LoVo (cell line): ENCODE measurements at regions not wholly inside any gene's neighbourhood (a gene's known extent, or its start where the extent isn't known, plus 50 kb on each side); places are given as distances from the start of the nearest gene placed in this dataset.

Experiments
- DNase-seq: peaks from one replicate; pipeline ENCODE4 v3.0.0-alpha.2; 2016; ENCODE audit warnings: low spot score

DNA sequence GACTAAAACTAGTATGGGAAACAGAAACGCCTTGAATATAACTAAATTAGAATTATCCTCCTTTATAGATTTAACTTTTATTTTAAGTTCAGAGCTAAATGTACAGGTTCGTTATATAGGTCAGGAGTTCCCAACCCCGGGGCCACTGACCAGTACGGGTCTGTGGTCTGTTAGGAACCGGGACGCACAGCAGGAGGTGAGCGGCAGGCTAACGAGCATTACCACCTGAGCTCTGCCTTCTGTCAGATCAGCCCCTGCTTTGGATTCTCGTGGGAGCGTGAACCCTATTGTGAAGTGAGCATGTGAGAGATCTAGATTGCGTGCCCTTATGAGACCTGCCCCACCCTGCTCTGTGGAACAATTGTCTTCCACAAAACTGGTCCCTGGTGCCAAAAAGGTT is 51.0 kb downstream of the FAT4 start:
- DNase-seq, result no peak

GRCh38 chr4:125368146-125368545 is 53.4 kb downstream of the FAT4 start:
- DNase-seq, result no peak

- no peak for DNase-seq
Observed at GRCh38 chr4:125368671-125369081, 53.9 kb downstream of the FAT4 start.

DNA sequence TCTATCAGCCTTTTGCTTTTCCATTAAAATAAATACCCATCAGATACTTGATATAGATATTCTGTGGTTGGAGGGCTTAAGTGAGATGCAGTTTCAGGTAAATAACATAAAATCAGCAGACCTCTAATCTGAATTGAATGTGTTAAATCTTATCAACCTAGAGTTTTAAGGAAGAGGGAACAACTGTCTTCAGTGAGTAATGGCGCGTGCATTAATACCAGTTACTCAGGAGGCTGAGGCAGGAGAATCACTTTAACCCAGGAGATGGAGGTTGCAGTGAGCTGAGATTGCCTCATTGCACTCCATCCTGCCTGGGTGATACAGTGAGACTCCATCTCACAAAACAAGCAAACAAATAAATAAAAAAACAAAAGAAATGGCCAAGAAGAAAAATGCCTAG is 54.3 kb downstream of the FAT4 start:
- DNase-seq, result no peak

DNA sequence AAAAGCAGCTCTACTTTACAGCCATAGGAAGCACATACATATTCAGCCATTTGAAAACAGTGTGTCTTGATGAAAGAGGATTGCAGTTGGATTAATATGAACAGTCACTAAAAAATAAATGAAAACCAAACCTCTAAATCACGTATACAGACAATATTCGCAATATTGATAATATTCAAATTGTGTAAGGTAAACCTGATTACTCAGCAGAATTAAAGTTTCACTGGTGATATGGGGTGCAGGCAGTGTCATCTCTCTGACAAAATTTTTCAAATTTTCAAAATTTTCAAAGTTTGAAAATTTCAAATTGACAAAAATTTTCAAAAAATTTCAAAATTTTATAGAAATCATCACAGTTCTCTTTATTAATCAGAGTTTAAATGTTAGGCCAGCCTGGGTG is 55.7 kb downstream of the FAT4 start:
- no peak for DNase-seq

GRCh38 chr4:125382995-125383394 is 68.2 kb downstream of the FAT4 start:
- no peak for DNase-seq

- no peak for DNase-seq
Observed at GRCh38 chr4:125387770-125388169, 73.0 kb downstream of the FAT4 start.

DNA sequence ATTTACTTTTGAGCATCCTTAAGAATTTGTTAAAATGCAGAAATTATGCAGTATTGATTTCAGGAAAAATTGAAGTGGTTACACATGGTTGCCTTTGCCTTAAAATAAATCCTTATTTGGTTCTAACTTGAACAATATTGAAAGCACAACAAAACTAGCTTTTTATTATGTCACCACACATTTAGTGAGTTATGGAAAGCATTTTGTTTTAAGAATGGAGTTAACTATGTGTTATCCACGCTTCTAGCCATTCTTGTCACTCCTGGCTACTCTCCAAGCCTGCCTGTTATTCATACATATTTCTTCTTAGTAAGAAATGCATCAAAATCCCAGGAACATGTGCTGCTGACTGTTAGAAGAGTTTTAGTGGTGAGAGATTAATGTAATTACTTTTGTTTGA is 73.9 kb downstream of the FAT4 start:
- DNase-seq, result no peak

- no peak for DNase-seq
Observed at GRCh38 chr4:125389713-125390112, 75.0 kb downstream of the FAT4 start.

- DNase-seq, result no peak
Observed at GRCh38 chr4:125390126-125390525, 75.4 kb downstream of the FAT4 start.

DNA sequence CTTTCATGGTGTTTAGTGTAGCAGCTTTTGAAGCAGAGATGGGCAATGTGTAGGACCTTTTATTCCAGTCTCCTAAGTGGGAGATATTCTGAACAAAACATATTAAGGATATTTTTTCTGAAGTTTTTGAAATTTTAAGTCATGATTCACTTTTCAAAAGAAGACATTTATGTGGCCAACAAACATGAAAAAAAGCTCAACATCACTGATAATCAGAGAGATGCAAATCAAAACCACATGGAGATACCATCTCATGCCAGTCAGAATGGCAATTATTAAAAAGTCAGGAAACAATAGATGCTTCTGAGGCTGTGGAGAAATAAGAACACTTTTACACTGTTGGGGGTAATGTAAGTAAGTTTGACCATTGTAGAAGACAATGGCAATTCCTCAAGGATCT is 76.0 kb downstream of the FAT4 start:
- DNase-seq, result no peak

GRCh38 chr4:125392694-125393093 is 77.9 kb downstream of the FAT4 start:
- no peak for DNase-seq

GRCh38 chr4:125393825-125394224 is 79.1 kb downstream of the FAT4 start:
- no peak for DNase-seq

GRCh38 chr4:125397226-125397625 is 82.5 kb downstream of the FAT4 start:
- DNase-seq, result no peak

- no peak for DNase-seq
Observed at GRCh38 chr4:125398263-125399002, 83.7 kb downstream of the FAT4 start.

GRCh38 chr4:125400756-125401155 is 86.0 kb downstream of the FAT4 start:
- DNase-seq, result no peak

DNA sequence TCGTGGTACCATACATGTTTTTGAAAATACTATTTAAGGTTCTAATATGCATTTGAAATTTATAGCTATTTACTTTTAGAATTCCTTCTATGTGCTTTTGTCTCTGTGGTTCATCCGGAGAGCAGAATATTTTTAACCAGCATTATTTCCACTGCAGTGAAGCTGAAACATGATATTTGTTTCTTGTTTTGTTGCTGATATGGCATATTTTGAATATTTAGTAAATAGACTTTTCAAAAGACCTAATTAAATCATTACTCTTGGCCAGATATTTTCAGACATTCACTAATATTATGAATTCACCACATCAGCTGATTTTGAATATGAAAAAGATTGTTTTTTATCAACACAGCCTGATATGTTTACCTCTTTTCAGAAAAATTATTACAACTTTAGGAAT is 87.0 kb downstream of the FAT4 start:
- DNase-seq, result no peak

GRCh38 chr4:125420526-125420925 is 105.8 kb downstream of the FAT4 start:
- DNase-seq, result no peak

DNA sequence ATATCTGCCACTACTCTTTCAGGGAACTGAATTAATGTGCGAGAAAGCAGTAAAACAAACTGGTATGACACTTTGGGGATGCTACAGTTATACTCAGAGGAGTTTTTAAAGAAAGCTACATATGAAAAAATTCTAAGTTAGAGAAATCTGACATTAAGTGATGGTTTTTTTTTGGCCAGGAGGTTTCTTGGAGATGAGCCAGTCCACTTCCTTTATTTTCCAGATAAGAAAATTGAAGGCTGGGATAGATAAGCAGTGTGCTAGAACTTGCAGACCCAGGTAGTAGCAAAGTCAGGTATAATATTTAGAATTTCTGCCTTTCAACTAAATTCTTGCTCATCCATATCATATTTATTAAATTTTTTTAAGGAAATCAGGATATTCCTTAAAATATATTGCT is 106.8 kb downstream of the FAT4 start:
- no peak for DNase-seq

DNA sequence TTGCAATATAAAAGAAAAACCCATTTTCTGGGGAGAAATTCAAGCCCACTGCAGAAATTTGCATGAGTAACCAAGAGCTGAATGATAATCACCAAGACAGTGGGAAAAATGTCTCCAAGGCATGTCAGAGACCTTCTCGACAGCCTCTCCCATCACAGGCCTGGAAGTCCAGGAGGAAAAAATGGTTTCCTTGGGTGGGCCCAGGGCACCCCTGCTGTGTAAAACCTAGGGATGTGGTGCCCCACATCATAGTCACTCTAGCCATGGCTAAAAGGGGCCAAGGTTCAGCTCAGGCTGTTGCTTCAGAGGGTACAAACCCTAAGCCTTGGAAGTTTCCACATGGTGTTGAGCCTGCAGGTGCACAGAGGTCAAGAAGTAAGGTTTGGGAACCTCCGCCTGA is 108.4 kb downstream of the FAT4 start:
- DNase-seq, result no peak

DNA sequence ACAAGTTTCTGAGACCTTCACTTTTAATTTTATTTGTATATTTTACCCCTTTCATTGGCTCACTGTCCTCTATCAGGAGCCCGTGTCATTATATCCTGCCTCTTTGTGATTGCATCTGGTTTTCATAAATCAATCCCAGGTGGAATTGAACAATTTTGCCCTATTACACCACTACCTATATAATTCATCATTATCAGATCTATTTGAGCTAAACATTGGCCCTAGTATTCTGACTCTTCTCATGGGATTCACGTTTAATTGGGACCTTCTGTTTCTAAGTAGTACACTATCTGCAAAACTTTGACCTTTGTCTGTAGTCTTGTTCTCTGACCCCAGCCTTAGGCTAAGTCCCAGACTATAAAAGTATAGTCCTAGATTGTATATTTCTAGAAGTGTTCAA is 114.1 kb downstream of the FAT4 start:
- no peak for DNase-seq

GRCh38 chr4:125430086-125430485 is 115.3 kb downstream of the FAT4 start:
- DNase-seq, result no peak

DNA sequence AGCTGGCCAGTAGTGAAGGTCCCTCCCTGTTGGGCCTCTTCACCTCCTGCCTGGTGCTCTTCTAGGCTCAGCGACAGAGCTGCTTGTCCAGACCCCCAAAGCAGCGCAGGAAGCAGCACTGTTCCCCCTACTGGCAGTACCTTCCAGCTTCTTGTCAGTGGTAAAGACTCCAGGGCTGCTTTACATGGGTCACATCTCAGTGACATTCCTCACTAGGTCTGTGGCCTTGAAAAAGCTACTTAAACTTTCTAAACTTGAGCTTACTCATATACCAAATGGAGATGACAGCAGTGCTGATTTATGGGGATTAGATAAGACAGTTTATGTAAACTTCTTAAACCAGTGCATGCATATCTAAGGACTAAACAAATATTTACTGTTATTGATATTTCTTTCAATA is 117.3 kb downstream of the FAT4 start:
- DNase-seq, result no peak

DNA sequence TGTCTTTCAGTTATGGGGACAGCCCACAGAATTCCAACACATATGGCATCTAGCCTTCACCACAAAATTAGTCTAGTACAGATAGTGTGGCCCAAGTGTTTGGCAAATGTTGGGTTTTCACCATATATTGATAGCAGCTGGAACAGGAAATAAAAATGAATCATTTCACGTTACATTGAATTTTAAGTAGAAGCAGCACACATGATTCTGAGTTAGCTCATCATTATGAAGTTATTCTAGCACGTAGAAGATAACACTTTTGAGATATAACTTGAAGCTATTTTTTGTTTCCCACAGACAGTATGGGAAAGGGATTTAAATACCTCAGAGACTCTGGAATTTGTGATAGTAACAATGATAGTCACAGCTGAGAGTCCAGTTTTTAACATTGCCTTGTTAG is 118.7 kb downstream of the FAT4 start:
- DNase-seq, result no peak

DNA sequence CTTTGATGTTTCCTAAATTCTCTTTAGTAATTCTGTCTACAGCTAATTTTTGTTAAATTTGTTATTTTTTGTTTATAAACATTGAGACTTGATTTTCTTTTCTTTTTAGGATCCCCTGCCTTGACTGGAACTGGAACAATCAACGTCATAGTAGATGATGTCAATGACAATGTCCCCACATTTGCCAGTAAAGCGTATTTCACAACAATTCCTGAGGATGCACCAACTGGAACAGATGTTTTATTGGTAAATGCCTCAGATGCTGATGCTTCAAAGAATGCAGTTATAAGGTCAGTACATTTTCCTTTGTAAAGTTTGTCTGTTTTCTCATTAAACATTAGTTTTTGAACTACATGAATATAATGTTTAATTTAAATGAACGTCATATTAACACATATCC is 119.4 kb downstream of the FAT4 start:
- DNase-seq, result no peak
